ENCODE measurements at regions not wholly inside any gene's neighbourhood (a gene's known extent, or its start where the extent isn't known, plus 50 kb on each side); places are given as distances from the start of the nearest gene placed in this dataset.

GRCh38 chr12:91974541-91975085 lies 171.0 kb downstream of the BTG1 start:
- intact Hi-C loops (cut with micrococcal nuclease), result no loop called here
- Mint-ChIP-seq H3K27ac (no peak overlapping the region), H3K4me3 (no peak overlapping the region), H3K36me3 (ENCODE audit: low read depth) (no peaks in the 10 kb centered on the region), H3K4me1 (ENCODE audit: low read depth) (no peaks in the 10 kb centered on the region), H3K27me3 (no peaks in the 10 kb centered on the region), H3K9me3 (no peaks in the 10 kb centered on the region)

DNA sequence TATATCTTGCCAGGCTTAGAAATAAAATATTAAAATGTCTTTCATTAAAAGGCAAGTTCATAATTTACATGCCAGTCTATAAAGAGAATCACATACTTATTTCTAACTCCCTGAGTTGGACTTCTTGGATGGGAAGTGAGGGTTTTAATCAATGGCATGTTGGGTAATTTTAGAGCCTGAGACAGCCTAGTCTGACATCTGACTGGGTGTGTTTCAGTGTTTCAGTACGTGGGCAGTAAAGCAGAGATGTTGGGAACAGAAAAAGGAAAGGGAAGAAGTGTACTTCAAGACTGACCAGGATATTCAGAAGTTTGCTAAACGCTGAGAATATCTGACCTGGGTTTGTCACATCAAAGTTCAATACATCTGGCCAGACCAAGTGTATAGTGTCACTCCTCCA lies 171.8 kb downstream of the BTG1 start:
- H3K4me3 Mint-ChIP-seq, result no peak overlapping the region
- intact Hi-C loops (cut with micrococcal nuclease), result no loop called here
- H3K27me3 Mint-ChIP-seq, result no peaks in the 10 kb centered on the region
- no peak overlapping the region for H3K27ac Mint-ChIP-seq
- H3K4me1 Mint-ChIP-seq (ENCODE audit: low read depth), result no peaks in the 10 kb centered on the region
- no peaks in the 10 kb centered on the region for H3K36me3 Mint-ChIP-seq (ENCODE audit: low read depth)
- H3K9me3 Mint-ChIP-seq, result no peaks in the 10 kb centered on the region

DNA sequence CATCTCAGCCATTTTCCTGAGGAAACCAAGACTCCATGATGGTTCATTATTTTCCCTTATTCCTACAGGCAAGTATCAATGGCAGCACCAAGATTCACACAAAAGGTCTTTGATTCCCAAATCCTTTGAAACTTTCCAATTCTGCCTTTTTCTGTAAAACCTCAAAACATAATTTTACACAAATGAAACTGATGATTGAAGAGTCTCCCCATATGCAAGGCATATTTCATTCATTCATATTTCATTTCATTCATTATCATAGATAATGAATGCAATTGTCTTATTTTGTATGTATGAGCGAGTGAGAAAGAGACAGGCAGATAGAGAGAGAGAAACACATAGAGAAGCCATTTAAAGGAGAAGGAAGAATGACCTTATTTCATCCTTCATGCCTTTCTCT lies 172.8 kb downstream of the BTG1 start:
- Mint-ChIP-seq H3K9me3 (no peaks in the 10 kb centered on the region), H3K36me3 (ENCODE audit: low read depth) (no peaks in the 10 kb centered on the region), H3K27me3 (no peaks in the 10 kb centered on the region), H3K4me1 (ENCODE audit: low read depth) (peaks cover 2% of the 10 kb centered on the region), H3K4me3 (no peak overlapping the region), H3K27ac (no peak overlapping the region)
- intact Hi-C loops (cut with micrococcal nuclease), result no loop called here

DNA sequence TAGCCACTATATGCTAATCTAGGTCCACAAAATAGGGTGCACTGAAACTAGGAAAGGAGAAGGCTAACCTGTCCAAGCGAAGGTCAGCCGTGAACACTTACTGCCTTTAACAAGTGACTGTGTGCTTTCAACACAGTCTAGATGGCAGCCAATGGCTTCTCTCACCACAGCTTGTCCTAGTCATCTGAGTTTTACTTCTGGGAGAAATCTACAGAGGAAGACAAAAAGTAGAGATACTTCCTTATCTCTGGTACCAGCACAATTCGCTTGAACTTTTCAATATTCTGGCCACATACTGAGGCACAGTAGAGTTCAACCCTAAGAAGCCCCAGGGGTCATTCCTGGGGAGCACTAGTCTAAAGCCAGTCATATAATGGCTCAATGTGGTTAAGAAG lies 176.9 kb downstream of the BTG1 start:
- H3K4me1 Mint-ChIP-seq (ENCODE audit: low read depth), result peaks cover 5% of the 10 kb centered on the region
- H3K27ac Mint-ChIP-seq, result no peak overlapping the region
- intact Hi-C loops (cut with micrococcal nuclease), result no loop called here
- H3K4me3 Mint-ChIP-seq, result no peak overlapping the region
- no peaks in the 10 kb centered on the region for H3K27me3 Mint-ChIP-seq
- no peaks in the 10 kb centered on the region for H3K9me3 Mint-ChIP-seq
- H3K36me3 Mint-ChIP-seq (ENCODE audit: low read depth), result no peaks in the 10 kb centered on the region

DNA sequence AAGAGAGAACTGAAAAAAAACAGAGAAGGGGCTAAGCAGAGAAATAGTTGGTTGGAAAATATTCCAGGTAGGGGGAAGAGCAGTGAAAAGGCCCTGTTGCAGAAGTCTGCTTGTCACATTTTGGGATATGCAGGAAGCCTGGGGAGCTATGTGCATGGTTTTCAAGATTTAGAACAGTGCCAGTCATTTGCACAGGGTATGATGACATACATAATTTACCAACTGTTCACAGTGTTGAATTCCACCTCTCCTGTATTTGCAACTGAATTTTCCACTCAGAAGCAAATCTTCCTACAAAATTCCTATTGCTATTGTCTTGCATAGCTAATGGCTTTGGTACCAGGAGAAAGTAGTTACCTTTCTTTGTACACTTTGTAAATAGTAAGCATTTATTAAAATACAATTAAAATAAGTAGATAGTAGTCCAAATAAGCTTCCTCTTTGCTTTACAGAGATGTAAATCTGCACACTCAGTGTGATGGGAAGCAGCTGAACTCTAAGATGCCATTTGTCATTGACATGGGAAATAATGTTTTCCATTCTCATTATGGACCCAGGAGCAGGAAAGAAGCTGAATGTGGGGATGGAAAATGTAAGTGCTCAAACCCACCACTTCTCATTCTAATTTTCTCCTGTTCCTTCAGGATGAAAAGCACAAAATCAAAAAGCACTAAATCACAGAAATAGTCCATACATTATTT lies 177.4 kb downstream of the BTG1 start:
- H3K36me3 Mint-ChIP-seq (ENCODE audit: low read depth), result no peaks in the 10 kb centered on the region
- H3K9me3 Mint-ChIP-seq, result peaks cover 1% of the 10 kb centered on the region
- no peak overlapping the region for H3K27ac Mint-ChIP-seq
- H3K27me3 Mint-ChIP-seq, result no peaks in the 10 kb centered on the region
- intact Hi-C loops (cut with micrococcal nuclease), result no loop called here
- peaks cover 5% of the 10 kb centered on the region for H3K4me1 Mint-ChIP-seq (ENCODE audit: low read depth)
- H3K4me3 Mint-ChIP-seq, result no peak overlapping the region

DNA sequence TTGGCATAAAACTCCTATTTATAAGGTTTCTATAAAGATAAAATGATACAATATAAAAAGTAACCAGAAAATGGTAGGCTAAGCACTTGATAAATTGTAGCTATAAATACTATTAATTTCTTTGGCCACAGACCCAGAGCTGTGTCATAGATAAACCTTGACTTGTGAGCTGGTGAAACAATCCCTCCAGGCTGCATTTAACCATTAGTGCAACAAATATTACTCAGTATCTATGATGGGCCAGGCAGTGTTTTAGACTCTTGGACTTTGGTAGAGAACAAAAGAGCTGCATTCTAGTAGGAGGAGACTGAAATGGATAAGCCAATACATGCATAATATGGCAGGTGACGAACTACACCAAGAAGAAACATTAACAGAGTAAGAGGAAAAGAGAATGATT lies 178.1 kb downstream of the BTG1 start:
- no peaks in the 10 kb centered on the region for H3K36me3 Mint-ChIP-seq (ENCODE audit: low read depth)
- no peak overlapping the region for H3K4me3 Mint-ChIP-seq
- intact Hi-C loops (cut with micrococcal nuclease), result no loop called here
- H3K27me3 Mint-ChIP-seq, result no peaks in the 10 kb centered on the region
- no peak overlapping the region for H3K27ac Mint-ChIP-seq
- peaks cover 5% of the 10 kb centered on the region for H3K4me1 Mint-ChIP-seq (ENCODE audit: low read depth)
- peaks cover 6% of the 10 kb centered on the region for H3K9me3 Mint-ChIP-seq

GRCh38 chr12:91965781-91966180 lies 179.9 kb downstream of the BTG1 start:
- intact Hi-C loops (cut with micrococcal nuclease), result no loop called here
- Mint-ChIP-seq H3K4me3 (no peak overlapping the region), H3K36me3 (ENCODE audit: low read depth) (no peaks in the 10 kb centered on the region), H3K27ac (no peak overlapping the region), H3K9me3 (peaks cover 6% of the 10 kb centered on the region), H3K4me1 (ENCODE audit: low read depth) (peaks cover 5% of the 10 kb centered on the region), H3K27me3 (no peaks in the 10 kb centered on the region)

GRCh38 chr12:91964501-91964900 lies 181.1 kb downstream of the BTG1 start:
- peaks cover 5% of the 10 kb centered on the region for H3K4me1 Mint-ChIP-seq (ENCODE audit: low read depth)
- H3K27ac Mint-ChIP-seq, result no peak overlapping the region
- intact Hi-C loops (cut with micrococcal nuclease), result no loop called here
- no peaks in the 10 kb centered on the region for H3K36me3 Mint-ChIP-seq (ENCODE audit: low read depth)
- H3K9me3 Mint-ChIP-seq, result peaks cover 6% of the 10 kb centered on the region
- H3K27me3 Mint-ChIP-seq, result no peaks in the 10 kb centered on the region
- no peak overlapping the region for H3K4me3 Mint-ChIP-seq

GRCh38 chr12:91959220-91959619 lies 186.4 kb downstream of the BTG1 start:
- H3K4me3 Mint-ChIP-seq, result no peak overlapping the region
- H3K36me3 Mint-ChIP-seq (ENCODE audit: low read depth), result no peaks in the 10 kb centered on the region
- no peaks in the 10 kb centered on the region for H3K27me3 Mint-ChIP-seq
- no peaks in the 10 kb centered on the region for H3K4me1 Mint-ChIP-seq (ENCODE audit: low read depth)
- peaks cover 6% of the 10 kb centered on the region for H3K9me3 Mint-ChIP-seq
- no peak overlapping the region for H3K27ac Mint-ChIP-seq
- intact Hi-C loops (cut with micrococcal nuclease), result no loop called here

- no peaks in the 10 kb centered on the region for H3K4me1 Mint-ChIP-seq (ENCODE audit: low read depth)
- H3K27ac Mint-ChIP-seq, result no peak overlapping the region
- H3K36me3 Mint-ChIP-seq (ENCODE audit: low read depth), result no peaks in the 10 kb centered on the region
- no peaks in the 10 kb centered on the region for H3K27me3 Mint-ChIP-seq
- H3K4me3 Mint-ChIP-seq, result no peak overlapping the region
- intact Hi-C loops (cut with micrococcal nuclease), result no loop called here
- peaks cover 6% of the 10 kb centered on the region for H3K9me3 Mint-ChIP-seq
Observed at GRCh38 chr12:91958816-91959215, 186.8 kb downstream of the BTG1 start.

DNA sequence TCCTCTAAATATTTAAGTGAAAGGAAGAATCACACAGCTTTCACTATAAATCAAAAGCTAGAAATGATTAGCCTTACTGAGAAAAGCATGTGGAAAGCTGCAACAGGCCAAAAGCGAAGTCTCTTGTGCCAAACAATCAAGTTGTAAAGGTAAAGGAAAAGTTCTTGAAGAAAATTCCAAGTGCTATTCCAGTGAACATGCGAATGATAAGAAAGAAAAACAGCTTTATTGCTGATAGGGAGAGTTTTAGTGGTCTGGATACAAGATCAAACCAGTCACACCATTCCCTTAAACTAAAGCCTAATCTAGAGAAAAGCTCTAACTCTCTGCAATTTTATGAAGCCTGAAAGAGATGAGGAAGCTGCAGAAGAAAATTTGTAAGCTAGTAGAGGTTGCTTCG lies 190.9 kb downstream of the BTG1 start:
- Mint-ChIP-seq H3K9me3 (no peaks in the 10 kb centered on the region), H3K36me3 (ENCODE audit: low read depth) (no peaks in the 10 kb centered on the region), H3K27ac (no peak overlapping the region), H3K4me1 (ENCODE audit: low read depth) (no peaks in the 10 kb centered on the region), H3K4me3 (no peak overlapping the region), H3K27me3 (no peaks in the 10 kb centered on the region)
- intact Hi-C loops (cut with micrococcal nuclease), result no loop called here

DNA sequence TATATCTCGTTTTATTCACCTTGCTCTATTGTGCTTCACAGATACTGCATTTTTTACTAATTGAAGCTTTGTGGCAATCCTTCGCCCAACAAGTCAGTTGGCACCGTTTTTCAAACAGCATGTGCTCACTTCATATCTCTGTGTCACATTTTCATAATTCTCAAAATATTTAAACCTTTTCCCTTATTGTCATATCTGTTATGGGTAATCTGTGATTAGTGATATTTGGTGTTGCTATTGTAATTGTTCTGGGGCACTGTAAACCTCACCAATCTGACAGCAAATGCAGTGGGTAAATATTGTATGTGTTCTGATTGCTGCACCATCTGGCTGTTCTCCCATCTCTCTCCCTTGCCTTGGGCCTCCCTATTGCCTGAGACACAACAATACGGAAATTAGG lies 191.3 kb downstream of the BTG1 start:
- no peaks in the 10 kb centered on the region for H3K36me3 Mint-ChIP-seq (ENCODE audit: low read depth)
- no peak overlapping the region for H3K27ac Mint-ChIP-seq

DNA sequence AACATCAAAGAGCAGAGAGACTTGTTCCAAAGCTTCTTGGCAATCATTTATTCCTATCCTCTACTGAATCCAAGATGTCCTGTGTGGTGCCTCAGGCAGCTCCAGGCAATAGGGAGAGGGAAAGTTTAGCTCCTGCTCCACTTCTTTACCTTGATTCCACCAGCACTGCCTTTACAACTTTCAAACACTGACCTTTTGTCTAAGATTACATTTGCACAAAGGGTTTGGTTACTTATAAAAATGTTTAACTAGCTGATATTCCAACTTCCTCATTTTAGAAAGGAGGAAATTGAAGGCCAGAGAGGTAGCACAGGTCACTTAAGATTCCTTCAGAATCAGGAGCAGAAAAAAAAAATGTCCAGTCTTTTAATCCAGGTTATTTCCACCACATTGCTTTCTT lies 192.7 kb downstream of the BTG1 start:
- Mint-ChIP-seq H3K36me3 (ENCODE audit: low read depth) (no peaks in the 10 kb centered on the region), H3K4me1 (ENCODE audit: low read depth) (peaks cover 2% of the 10 kb centered on the region), H3K9me3 (no peaks in the 10 kb centered on the region), H3K4me3 (no peak overlapping the region), H3K27ac (no peak overlapping the region), H3K27me3 (no peaks in the 10 kb centered on the region)
- intact Hi-C loops (cut with micrococcal nuclease), result no loop called here

More for the DNA sequence above, 191.3 kb downstream of the BTG1 start:
- intact Hi-C loops (cut with micrococcal nuclease), result no loop called here
- no peaks in the 10 kb centered on the region for H3K4me1 Mint-ChIP-seq (ENCODE audit: low read depth)
- no peak overlapping the region for H3K4me3 Mint-ChIP-seq
- no peaks in the 10 kb centered on the region for H3K27me3 Mint-ChIP-seq
- H3K9me3 Mint-ChIP-seq, result no peaks in the 10 kb centered on the region

DNA sequence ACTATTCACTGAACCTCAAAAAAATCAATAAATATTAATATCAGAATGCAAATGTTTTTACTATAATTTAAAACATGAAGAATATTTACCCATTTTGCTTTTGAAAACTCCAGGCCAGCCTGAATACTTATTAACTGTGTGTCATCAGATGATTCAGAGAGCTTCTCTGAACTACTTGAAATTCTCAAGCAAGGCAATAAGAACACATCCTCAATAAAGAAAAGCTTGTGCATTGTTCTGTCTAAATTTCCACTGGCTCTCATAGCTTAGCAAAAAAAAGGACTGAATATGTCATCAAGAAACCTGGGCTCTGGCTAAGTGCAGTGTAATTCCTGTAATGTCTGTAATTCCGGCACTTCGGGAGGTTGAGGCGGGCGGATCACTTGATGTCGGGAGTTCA lies 194.1 kb downstream of the BTG1 start:
- no peak overlapping the region for H3K4me3 Mint-ChIP-seq
- H3K36me3 Mint-ChIP-seq (ENCODE audit: low read depth), result no peaks in the 10 kb centered on the region
- peaks cover 8% of the 10 kb centered on the region for H3K4me1 Mint-ChIP-seq (ENCODE audit: low read depth)
- intact Hi-C loops (cut with micrococcal nuclease), result no loop called here
- no peak overlapping the region for H3K27ac Mint-ChIP-seq
- no peaks in the 10 kb centered on the region for H3K9me3 Mint-ChIP-seq
- H3K27me3 Mint-ChIP-seq, result no peaks in the 10 kb centered on the region

GRCh38 chr12:91948504-91948903 lies 197.1 kb downstream of the BTG1 start:
- Mint-ChIP-seq H3K27me3 (peaks cover 3% of the 10 kb centered on the region), H3K36me3 (ENCODE audit: low read depth) (no peaks in the 10 kb centered on the region), H3K4me1 (ENCODE audit: low read depth) (peaks cover 8% of the 10 kb centered on the region), H3K9me3 (no peaks in the 10 kb centered on the region), H3K27ac (no peak overlapping the region), H3K4me3 (no peak overlapping the region)
- intact Hi-C loops (cut with micrococcal nuclease), result no loop called here
